K562 (cell line): ENCODE measurements at regions not wholly inside any gene's neighbourhood (a gene's known extent, or its start where the extent isn't known, plus 50 kb on each side); places are given as distances from the start of the nearest gene placed in this dataset.

ENCODE experiments used
- ATAC-seq: fragments of 200-7000 bp; cut with Tn5 transposase; 3 replicates; pipeline ENCODE4 v1.9.1; 2020; ENCODE audit warnings: moderate library complexity
- BruUV-seq: library from RNA; stranded (reverse); fragments of 400-500 nt; replicated peaks from 2 replicates; lab custom pipeline; 2021; lab: Mats Ljungman, UMichigan
- CTCF ChIA-PET: fragments of 300-600 bp; formaldehyde crosslinking; extraction: SDS; loops from one replicate; lab custom pipeline; 2021; ENCODE audit warnings: low intra/inter-chr PET ratio; lab: Yijun Ruan, JAX
- POLR2A ChIA-PET: fragments of 300-600, 350-650 bp; sonication (Branson Sonifier 250); formaldehyde crosslinking; extraction: SDS; loops from one replicate; lab custom pipeline; 2021; ENCODE audit warnings: antibody characterized with exemption, inconsistent platforms; lab: Yijun Ruan, JAX
- DNase-seq, 4 experiments: peaks; one replicate each; pipeline versions ENCODE4 v3.0.0 to v3.0.0-alpha.2; 2011 to 2018; ENCODE audit warnings: low spot score in 3 of 4, mixed read lengths in 3 of 4; ENCODE audit errors: extremely low read depth in 1 of 4
- FAIRE-seq: peaks from 2 replicates; lab custom pipeline; 2011; peaks lifted over from hg19 to GRCh38; lab: Jason Lieb, UNC
- H2AFZ ChIP-seq: 2 replicates; pipeline ENCODE4 v1.6.0; 2011; ENCODE audit warnings: low read depth, low read length, control low read depth, inconsistent platforms
- H3K27ac ChIP-seq: fragments of 200-600 bp; 3 replicates; pipeline ENCODE4 v1.8.0; 2011; ENCODE audit warnings: low read depth, mild to moderate bottlenecking, control low read depth, inconsistent platforms, low read length, moderate library complexity, mixed read lengths; ENCODE audit errors: extremely low read depth
- H3K27me3 ChIP-seq, 2 experiments: fragments of 300-600 bp in 1 of 2; 2 replicates in 1 of 2; 3 replicates in 1 of 2; pipeline versions ENCODE4 v1.6.0 to v1.8.0; 2011; ENCODE audit warnings: inconsistent platforms in 2 of 2, low read length in 2 of 2, mild to moderate bottlenecking in 1 of 2, mixed read lengths in 1 of 2, moderate library complexity in 1 of 2; ENCODE audit not compliant: control insufficient read depth in 2 of 2, insufficient read depth in 2 of 2
- H3K36me3 ChIP-seq: fragments of 300-600 bp; 3 replicates; pipeline ENCODE4 v1.8.0; 2011; ENCODE audit warnings: mild to moderate bottlenecking, low read length, inconsistent platforms; ENCODE audit not compliant: control insufficient read depth, insufficient read depth
- H3K4me1 ChIP-seq, 2 experiments: fragments of 200-600 bp in 1 of 2; replicated peaks in 1 of 2; 2 replicates in 1 of 2; 3 replicates in 1 of 2; pipeline versions ENCODE4 v1.5.1 to v1.8.0; 2011; ENCODE audit warnings: inconsistent platforms in 2 of 2, low read length in 2 of 2, mild to moderate bottlenecking in 1 of 2, mixed read lengths in 1 of 2, moderate library complexity in 1 of 2; ENCODE audit not compliant: control insufficient read depth in 2 of 2, insufficient read depth in 2 of 2
- H3K4me2 ChIP-seq: 2 replicates; pipeline ENCODE4 v1.6.1; 2011; ENCODE audit warnings: low read length, control low read depth, inconsistent platforms, mixed read lengths; ENCODE audit not compliant: insufficient read depth
- H3K4me3 ChIP-seq: fragments of 200-600 bp; sonication (generic), shearing (Covaris generic); 2 replicates; pipeline ENCODE4 v1.5.1; 2016; ENCODE audit warnings: control low read depth, inconsistent platforms
- H3K79me2 ChIP-seq: fragments of 200-600 bp; 3 replicates; pipeline ENCODE4 v1.8.0; 2011; ENCODE audit warnings: low read length, inconsistent platforms; ENCODE audit not compliant: control insufficient read depth, insufficient read depth
- H3K9ac ChIP-seq, 2 experiments: 2 replicates each; pipeline versions ENCODE4 v1.6.0 to v1.6.1; 2011; ENCODE audit warnings: low read depth in 2 of 2, low read length in 2 of 2, control low read depth in 1 of 2, inconsistent platforms in 1 of 2, mild to moderate bottlenecking in 1 of 2, mixed read lengths in 1 of 2; ENCODE audit not compliant: insufficient read depth in 1 of 2
- H3K9me1 ChIP-seq: one replicate; pipeline ENCODE4 v1.6.0; 2011; ENCODE audit warnings: inconsistent platforms, mild to moderate bottlenecking, low read length, moderate library complexity; ENCODE audit not compliant: control insufficient read depth, insufficient read depth
- H3K9me3 ChIP-seq: replicated peaks from 2 replicates; pipeline ENCODE4 v1.5.1; 2011; ENCODE audit warnings: low read depth, low read length, inconsistent platforms; ENCODE audit not compliant: control insufficient read depth, insufficient read depth
- H4K20me1 ChIP-seq: replicated peaks from 2 replicates; pipeline ENCODE4 v1.6.1; 2011; ENCODE audit warnings: low read length, inconsistent platforms, mixed read lengths; ENCODE audit not compliant: control insufficient read depth, insufficient read depth
- CREBBP ChIP-seq: IDR thresholded peaks from one replicate; pipeline ENCODE4 v1.6.1; 2012; ENCODE audit warnings: low read depth, mild to moderate bottlenecking, control low read depth, inconsistent platforms, low read length
- POLR2AphosphoS5 ChIP-seq: IDR thresholded peaks from 2 replicates; pipeline ENCODE4 v1.6.1; 2011; ENCODE audit warnings: mild to moderate bottlenecking, low read depth, low read length, moderate library complexity; ENCODE audit not compliant: control insufficient read depth, insufficient read depth
- POU5F1 ChIP-seq: fragments of 150-350 bp; IDR thresholded peaks from 2 replicates; pipeline ENCODE4 v1.6.1; 2014; ENCODE audit warnings: borderline replicate concordance, low read length, low read depth, mild to moderate bottlenecking; ENCODE audit not compliant: partially characterized antibody
- TBP ChIP-seq: optimal IDR thresholded peaks from 2 replicates; pipeline ENCODE3; 2011; ENCODE audit warnings: low read depth, low read length, improper control_type of control experiment
- TEAD2 ChIP-seq: fragments of 450-650 bp; IDR thresholded peaks from 2 replicates; pipeline ENCODE4 v1.6.1; 2016; ENCODE audit warnings: missing genetic modification characterization, control low read depth, missing compliant biosample characterization
- ZFP30 ChIP-seq: fragments of 250-450 bp; sonication (Bioruptor Pico); IDR thresholded peaks from 2 replicates; pipeline ENCODE4 v1.8.0; 2022; ENCODE audit warnings: moderate library complexity, mild to moderate bottlenecking, inconsistent platforms, borderline replicate concordance
- ZSCAN32 ChIP-seq: fragments of 450-650 bp; formaldehyde crosslinking; IDR thresholded peaks from 2 replicates; pipeline ENCODE4 v1.4.0; 2020; ENCODE audit warnings: mild to moderate bottlenecking, moderate library complexity
- WGBS: fragments of 100-300 bp; shearing (Covaris generic); methylation state at CpG from one replicate; pipeline ENCODE4 v1.1.6; 2016; ENCODE audit warnings: low coverage, mixed read lengths; ENCODE audit not compliant: insufficient coverage; ENCODE audit errors: missing lambda C conversion rate; 5-methylcytosine and 5-hydroxymethylcytosine counted together
- in situ Hi-C: fragments of 300-500 bp; cut with MboI; formaldehyde crosslinking; loops from 4 replicates; pipeline ENCODE4 v1.15.0; 2018; ENCODE audit warnings: inconsistent platforms, mixed read lengths
- intact Hi-C: fragments of 100-400 bp; cut with micrococcal nuclease; formaldehyde crosslinking; loops from 2 replicates; pipeline ENCODE4 v1.14.2; 2022
- TF ChIP-seq, protein P1 (sequence below), 2 experiments: fragments of 450-650 bp; IDR thresholded peaks; 2 replicates each; pipeline ENCODE4 v1.6.1; 2016
- TF ChIP-seq, protein P2 (sequence below): IDR thresholded peaks from 2 replicates; pipeline ENCODE4 v1.6.1; 2012; ENCODE audit warnings: low read depth, low read length, improper control_type of control experiment, borderline replicate concordance

DNA sequence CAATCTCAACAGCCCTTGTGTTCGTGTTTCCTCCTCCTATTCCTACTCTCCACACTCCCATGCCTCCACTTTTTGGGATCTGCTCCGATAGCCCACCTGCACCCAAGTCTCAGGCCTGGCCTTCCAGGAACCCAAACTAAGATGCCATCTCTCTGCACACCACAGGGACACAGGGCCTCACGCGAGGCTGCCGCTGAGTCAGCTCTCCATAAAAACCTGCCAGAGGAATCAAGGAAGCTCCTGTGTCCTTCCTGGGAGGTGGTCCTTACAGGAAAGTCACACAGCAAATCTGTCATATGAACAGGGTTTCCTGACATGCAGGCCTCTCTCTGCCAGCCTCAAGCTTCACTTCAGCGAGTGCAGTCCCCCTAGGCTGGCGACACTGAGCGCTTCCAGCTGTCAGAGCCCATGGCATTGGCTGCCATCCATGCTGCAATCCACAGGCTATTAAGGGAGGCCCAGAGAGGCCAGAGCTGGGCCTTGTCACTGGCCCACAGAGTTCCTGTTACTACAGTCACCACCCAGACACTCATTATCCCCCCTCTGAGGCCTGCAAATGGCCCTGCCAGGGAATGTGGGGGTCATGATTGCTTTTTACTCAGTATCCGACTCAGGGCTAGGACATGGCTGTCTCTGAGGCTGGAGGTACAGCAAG lies 151.4 kb downstream of the OAT start:
- in situ Hi-C loops (loop anchor here (25.0 kb wide), 1 partner anchor 770 kb away; no protein-coding TSS in a partner anchor), intact Hi-C loops (no loop called here)
- TF ChIP-seq TEAD2 (no peak), TBP (no peak), POLR2AphosphoS5 (no peak), POU5F1 (no peak), ZFP30 (CRISPR knock-in tag) (no peak), CREBBP (no peak), ZSCAN32 (no peak)
- TF ChIP-seq, protein P1, sequence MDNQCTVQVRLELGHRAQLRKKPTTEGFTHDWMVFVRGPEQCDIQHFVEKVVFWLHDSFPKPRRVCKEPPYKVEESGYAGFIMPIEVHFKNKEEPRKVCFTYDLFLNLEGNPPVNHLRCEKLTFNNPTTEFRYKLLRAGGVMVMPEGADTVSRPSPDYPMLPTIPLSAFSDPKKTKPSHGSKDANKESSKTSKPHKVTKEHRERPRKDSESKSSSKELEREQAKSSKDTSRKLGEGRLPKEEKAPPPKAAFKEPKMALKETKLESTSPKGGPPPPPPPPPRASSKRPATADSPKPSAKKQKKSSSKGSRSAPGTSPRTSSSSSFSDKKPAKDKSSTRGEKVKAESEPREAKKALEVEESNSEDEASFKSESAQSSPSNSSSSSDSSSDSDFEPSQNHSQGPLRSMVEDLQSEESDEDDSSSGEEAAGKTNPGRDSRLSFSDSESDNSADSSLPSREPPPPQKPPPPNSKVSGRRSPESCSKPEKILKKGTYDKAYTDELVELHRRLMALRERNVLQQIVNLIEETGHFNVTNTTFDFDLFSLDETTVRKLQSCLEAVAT (IDR thresholded peaks at IDR 0.05): no peak
- TF ChIP-seq, protein P2, sequence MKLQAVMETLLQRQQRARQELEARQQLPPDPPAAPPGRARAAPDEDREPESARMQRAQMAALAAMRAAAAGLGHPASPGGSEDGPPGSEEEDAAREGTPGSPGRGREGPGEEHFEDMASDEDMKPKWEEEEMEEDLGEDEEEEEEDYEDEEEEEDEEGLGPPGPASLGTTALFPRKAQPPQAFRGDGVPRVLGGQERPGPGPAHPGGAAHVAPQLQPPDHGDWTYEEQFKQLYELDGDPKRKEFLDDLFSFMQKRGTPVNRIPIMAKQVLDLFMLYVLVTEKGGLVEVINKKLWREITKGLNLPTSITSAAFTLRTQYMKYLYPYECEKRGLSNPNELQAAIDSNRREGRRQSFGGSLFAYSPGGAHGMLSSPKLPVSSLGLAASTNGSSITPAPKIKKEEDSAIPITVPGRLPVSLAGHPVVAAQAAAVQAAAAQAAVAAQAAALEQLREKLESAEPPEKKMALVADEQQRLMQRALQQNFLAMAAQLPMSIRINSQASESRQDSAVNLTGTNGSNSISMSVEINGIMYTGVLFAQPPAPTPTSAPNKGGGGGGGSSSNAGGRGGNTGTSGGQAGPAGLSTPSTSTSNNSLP: no peak
- Histone ChIP-seq H4K20me1 (0 out of 2 replicates have a peak, but pooled peaks cover 4% of the 10 kb centered on the region), H3K4me1 (no peaks in the 10 kb centered on the region; a peak in 1 of 5 replicates), H3K36me3 (no peaks in the 10 kb centered on the region), H3K79me2 (no peaks in the 10 kb centered on the region), H3K9me1 (no peaks in the 10 kb centered on the region), H3K9ac (no peak overlapping the region), H2AFZ (no peak overlapping the region), H3K4me2 (no peak overlapping the region), H3K4me3 (no peak overlapping the region), H3K27ac (no peak overlapping the region), H3K27me3 (peaks cover 0 to 11% of the 10 kb centered on the region in 2 experiments; a peak in 1 of 5 replicates), H3K9me3 (no peaks in the 10 kb centered on the region)
- no TSS peak for BruUV-seq
- 5% methylated on average over 3 of the region's 9 CpGs for WGBS
- no peak for DNase-seq
- ChIA-PET CTCF (no interaction called here), POLR2A (interaction anchor here (0.6 kb wide), 1 partner anchor 8 kb away, joined by 3 read pairs; no protein-coding TSS in a partner anchor)
- no peak for ATAC-seq
- no peak for FAIRE-seq
